GM10248 (cell line): ENCODE measurements at regions not wholly inside any gene's neighbourhood (a gene's known extent, or its start where the extent isn't known, plus 50 kb on each side); places are given as distances from the start of the nearest gene placed in this dataset.

ENCODE experiments used
- CTCF ChIA-PET: fragments of 300-600 bp; sonication (Branson Sonifier 250); formaldehyde crosslinking; extraction: SDS; loops from one replicate; lab custom pipeline; 2021; ENCODE audit warnings: antibody characterized with exemption; lab: Yijun Ruan, JAX
- POLR2A ChIA-PET: fragments of 350-650 bp; sonication (Branson Sonifier 250); formaldehyde crosslinking; extraction: SDS; loops from one replicate; lab custom pipeline; 2020; ENCODE audit warnings: antibody characterized with exemption; lab: Yijun Ruan, JAX
- DNase-seq: peaks from one replicate; pipeline ENCODE4 v3.0.0; 2012; ENCODE audit errors: extremely low spot score
- CTCF ChIP-seq: IDR thresholded peaks from 2 replicates; pipeline ENCODE4 v1.5.1; 2012; ENCODE audit warnings: mild to moderate bottlenecking, low read depth; ENCODE audit errors: extremely low read depth, missing control alignments, control extremely low read depth

- CTCF ChIA-PET = no interaction called here
- TF ChIP-seq CTCF = no peak
Measured at GRCh38 chr7:19565602-19566001, 143.2 kb downstream of the POLR1F start.

GRCh38 chr7:19561121-19561805 is 147.6 kb downstream of the POLR1F start:
- ChIA-PET POLR2A (no interaction called here), CTCF (interaction anchor here (1.5 kb wide), 1 partner anchor 9 kb away, joined by 5 read pairs; no protein-coding TSS in a partner anchor)
- no peak for DNase-seq
- no peak for TF ChIP-seq CTCF

More at GRCh38 chr7:19565602-19566001, 143.2 kb downstream of the POLR1F start:
- no peak for DNase-seq
- POLR2A ChIA-PET = no interaction called here

- CTCF ChIA-PET = interaction anchor here (1.5 kb wide), 1 partner anchor 10 kb away, joined by 5 read pairs; no protein-coding TSS in a partner anchor
- no peak for DNase-seq
- POLR2A ChIA-PET = no interaction called here
- no peak for TF ChIP-seq CTCF
Measured at GRCh38 chr7:19560111-19560883, 148.5 kb downstream of the POLR1F start.

- POLR2A ChIA-PET = no interaction called here
- no peak for TF ChIP-seq CTCF
- CTCF ChIA-PET = no interaction called here
- no peak for DNase-seq
Measured at GRCh38 chr7:19558527-19558926, 150.3 kb downstream of the POLR1F start.

GRCh38 chr7:19557726-19558465 is 150.9 kb downstream of the POLR1F start:
- no peak for TF ChIP-seq CTCF
- POLR2A ChIA-PET = no interaction called here
- CTCF ChIA-PET = no interaction called here
- DNase-seq = no peak

GRCh38 chr7:19554581-19554980 is 154.3 kb downstream of the POLR1F start:
- CTCF ChIA-PET = interaction anchor here (1.4 kb wide), 1 partner anchor 15 kb away, joined by 3 read pairs; no protein-coding TSS in a partner anchor
- POLR2A ChIA-PET = no interaction called here
- no peak for DNase-seq
- TF ChIP-seq CTCF = no peak
